Keratinocyte (primary cell): ENCODE measurements at regions not wholly inside any gene's neighbourhood (a gene's known extent, or its start where the extent isn't known, plus 50 kb on each side); places are given as distances from the start of the nearest gene placed in this dataset.

Source experiments
- EZH2 ChIP-seq: IDR thresholded peaks from one replicate; pipeline ENCODE4 v1.6.1; 2012; ENCODE audit warnings: inconsistent platforms, mild to moderate bottlenecking, low read length, moderate library complexity
- TF ChIP-seq, protein P1 (sequence below), 3 experiments: IDR thresholded peaks in 1 of 3; conservative IDR thresholded peaks in 1 of 3; optimal IDR thresholded peaks in 1 of 3; 2 replicates in 2 of 3; 3 replicates in 1 of 3; pipeline versions ENCODE3 to v1.5.1; 2011; ENCODE audit warnings: low read length in 3 of 3, mild to moderate bottlenecking in 3 of 3, moderate library complexity in 2 of 3, control low read depth in 1 of 3, inconsistent platforms in 1 of 3; ENCODE audit not compliant: insufficient read depth in 2 of 3; ENCODE audit errors: extremely low read depth in 1 of 3

GRCh38 chr5:111983459-111983858 lies 226.5 kb upstream of the NREP start:
- TF ChIP-seq, protein P1, sequence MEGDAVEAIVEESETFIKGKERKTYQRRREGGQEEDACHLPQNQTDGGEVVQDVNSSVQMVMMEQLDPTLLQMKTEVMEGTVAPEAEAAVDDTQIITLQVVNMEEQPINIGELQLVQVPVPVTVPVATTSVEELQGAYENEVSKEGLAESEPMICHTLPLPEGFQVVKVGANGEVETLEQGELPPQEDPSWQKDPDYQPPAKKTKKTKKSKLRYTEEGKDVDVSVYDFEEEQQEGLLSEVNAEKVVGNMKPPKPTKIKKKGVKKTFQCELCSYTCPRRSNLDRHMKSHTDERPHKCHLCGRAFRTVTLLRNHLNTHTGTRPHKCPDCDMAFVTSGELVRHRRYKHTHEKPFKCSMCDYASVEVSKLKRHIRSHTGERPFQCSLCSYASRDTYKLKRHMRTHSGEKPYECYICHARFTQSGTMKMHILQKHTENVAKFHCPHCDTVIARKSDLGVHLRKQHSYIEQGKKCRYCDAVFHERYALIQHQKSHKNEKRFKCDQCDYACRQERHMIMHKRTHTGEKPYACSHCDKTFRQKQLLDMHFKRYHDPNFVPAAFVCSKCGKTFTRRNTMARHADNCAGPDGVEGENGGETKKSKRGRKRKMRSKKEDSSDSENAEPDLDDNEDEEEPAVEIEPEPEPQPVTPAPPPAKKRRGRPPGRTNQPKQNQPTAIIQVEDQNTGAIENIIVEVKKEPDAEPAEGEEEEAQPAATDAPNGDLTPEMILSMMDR (optimal IDR thresholded peaks at IDR 0.05 in 1 of 3, IDR thresholded peaks at IDR 0.05 in 1 of 3, conservative IDR thresholded peaks at IDR 0.05 in 1 of 3; ENCODE audit: extremely low read depth in 1 of 3, insufficient read depth in 2 of 3, low read length in 3 of 3) = no peak
- no peak for TF ChIP-seq EZH2
